ENCODE measurements at regions not wholly inside any gene's neighbourhood (a gene's known extent, or its start where the extent isn't known, plus 50 kb on each side); places are given as distances from the start of the nearest gene placed in this dataset.

- DNase-seq, result no peak
- H3K4me3 ChIP-seq (ENCODE audit: low read depth, low read length), result no peak overlapping the region
- peak overlapping the region; percentile 80 for H3K27ac ChIP-seq
- no peak for TF ChIP-seq CTCF (IDR thresholded peaks at IDR 0.05; ENCODE audit: low read depth, low read length, missing control alignments)
- H3K27me3 ChIP-seq (replicated peaks), result no peaks in the 10 kb centered on the region
- no peaks in the 10 kb centered on the region for H3K36me3 ChIP-seq (replicated peaks)
- in situ Hi-C loops (cut with HindIII; ENCODE audit: low pct_ligation_motif_present, low sequenced_read_pairs), result no loop called here
These were observed 175.7 kb upstream of the INHBA start for GRCh38 chr7:41878309-41879295.

GRCh38 chr7:41877118-41877517, 174.2 kb upstream of the INHBA start:
- no peaks in the 10 kb centered on the region for H3K36me3 ChIP-seq (replicated peaks)
- in situ Hi-C loops (cut with HindIII; ENCODE audit: low pct_ligation_motif_present, low sequenced_read_pairs), result no loop called here

GRCh38 chr7:41875513-41875912, 172.6 kb upstream of the INHBA start:
- Histone ChIP-seq H3K36me3 (replicated peaks) (no peaks in the 10 kb centered on the region), H3K27me3 (replicated peaks) (no peaks in the 10 kb centered on the region), H3K27ac (no peak overlapping the region), H3K4me3 (ENCODE audit: low read depth, low read length) (no peak overlapping the region)
- in situ Hi-C loops (cut with HindIII; ENCODE audit: low pct_ligation_motif_present, low sequenced_read_pairs), result no loop called here
- no peak for DNase-seq
- TF ChIP-seq CTCF (IDR thresholded peaks at IDR 0.05; ENCODE audit: low read depth, low read length, missing control alignments), result no peak

More at GRCh38 chr7:41877118-41877517, 174.2 kb upstream of the INHBA start:
- Histone ChIP-seq H3K27ac (no peak overlapping the region), H3K27me3 (replicated peaks) (no peaks in the 10 kb centered on the region), H3K4me3 (ENCODE audit: low read depth, low read length) (no peak overlapping the region)
- no peak for TF ChIP-seq CTCF (IDR thresholded peaks at IDR 0.05; ENCODE audit: low read depth, low read length, missing control alignments)
- DNase-seq, result no peak

GRCh38 chr7:41874201-41874785, 171.4 kb upstream of the INHBA start:
- Histone ChIP-seq H3K27ac (no peak overlapping the region), H3K27me3 (replicated peaks) (no peaks in the 10 kb centered on the region), H3K4me3 (ENCODE audit: low read depth, low read length) (no peak overlapping the region), H3K36me3 (replicated peaks) (no peaks in the 10 kb centered on the region)
- TF ChIP-seq CTCF (IDR thresholded peaks at IDR 0.05; ENCODE audit: low read depth, low read length, missing control alignments), result no peak
- in situ Hi-C loops (cut with HindIII; ENCODE audit: low pct_ligation_motif_present, low sequenced_read_pairs), result no loop called here
- DNase-seq, result no peak

- no peaks in the 10 kb centered on the region for H3K36me3 ChIP-seq (replicated peaks)
- no peak for DNase-seq
- H3K27ac ChIP-seq, result no peak overlapping the region
- H3K4me3 ChIP-seq (ENCODE audit: low read depth, low read length), result no peak overlapping the region
- in situ Hi-C loops (cut with HindIII; ENCODE audit: low pct_ligation_motif_present, low sequenced_read_pairs), result no loop called here
- TF ChIP-seq CTCF (IDR thresholded peaks at IDR 0.05; ENCODE audit: low read depth, low read length, missing control alignments), result no peak
- H3K27me3 ChIP-seq (replicated peaks), result no peaks in the 10 kb centered on the region
These were observed 170.9 kb upstream of the INHBA start for GRCh38 chr7:41873741-41874140.

Measured in brain microvascular endothelial cell (primary cell).